HS-5 (cell line): ENCODE measurements at regions not wholly inside any gene's neighbourhood (a gene's known extent, or its start where the extent isn't known, plus 50 kb on each side); places are given as distances from the start of the nearest gene placed in this dataset.
"Not testable (repeated sequence)": the region's sequence is repeated elsewhere in the genome, so short reads cannot be mapped to it uniquely, and the experiment has no call there.

Experiments used
- DNase-seq: peaks from one replicate; pipeline ENCODE4 v3.0.0-alpha.2; 2012; ENCODE audit warnings: low read depth

DNA sequence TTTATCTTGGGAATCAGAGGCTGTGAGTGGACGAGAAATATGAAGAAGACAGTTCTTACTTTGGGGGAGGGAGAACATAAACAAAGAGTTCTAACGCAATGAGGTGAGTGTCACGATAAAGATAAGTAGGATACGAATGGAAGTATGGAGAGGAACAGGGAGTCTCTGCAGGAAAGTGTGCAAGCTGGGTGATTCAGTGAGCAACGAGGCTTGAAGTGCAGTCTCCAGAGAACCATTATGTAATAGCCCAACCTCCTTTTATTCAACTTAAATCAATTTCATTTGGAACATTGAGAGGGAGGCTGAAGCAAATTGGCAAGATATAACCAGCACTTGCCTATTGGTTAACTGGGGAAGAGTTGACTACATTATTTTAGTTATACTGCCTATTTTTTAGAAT lies 99.3 kb upstream of the PLD5 start:
- DNase-seq, result no peak

DNA sequence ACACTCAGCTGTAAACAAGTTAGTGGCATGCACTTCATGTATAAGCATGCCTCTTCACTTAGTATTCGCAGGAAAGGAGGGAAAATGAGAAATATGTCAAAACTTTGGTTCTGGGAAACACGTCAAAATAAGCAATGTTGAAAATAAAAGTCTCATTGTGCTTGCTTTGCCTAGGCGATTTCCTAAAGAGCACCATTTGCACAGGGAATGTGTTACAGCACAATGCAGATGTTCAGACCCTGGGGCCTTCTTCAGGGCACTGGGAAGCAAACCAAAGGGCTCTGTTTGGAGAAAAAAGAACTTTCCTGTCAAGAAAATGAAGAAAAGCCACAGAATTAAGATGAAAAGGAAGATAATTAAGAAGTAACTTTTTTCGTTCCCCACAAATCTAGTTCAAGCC lies 98.6 kb upstream of the PLD5 start:
- DNase-seq, result no peak

DNA sequence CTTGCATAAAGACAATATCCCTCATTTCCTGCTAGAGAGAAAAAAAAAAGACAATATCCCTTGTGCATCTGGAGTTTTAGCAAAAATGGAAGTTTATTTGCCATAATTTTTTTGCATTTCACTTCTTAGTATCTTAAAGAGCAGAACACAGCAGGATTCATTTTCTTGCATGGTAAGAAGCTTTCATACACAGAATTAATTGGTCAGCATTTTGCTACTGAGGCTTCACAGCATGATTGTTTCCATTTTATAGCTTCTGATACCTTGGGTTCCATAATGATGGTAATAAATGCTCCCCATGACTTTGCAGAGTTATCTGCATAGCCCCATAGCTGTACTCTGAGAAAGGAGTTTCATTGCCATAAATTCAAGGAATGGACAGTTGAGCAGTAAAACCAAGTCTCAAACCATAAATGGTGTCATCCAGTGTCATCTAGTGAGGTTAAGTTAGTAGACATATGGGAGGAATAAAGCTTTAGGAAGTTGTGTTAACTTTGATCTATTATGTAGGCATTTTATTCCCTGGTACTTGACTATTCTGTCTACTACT lies 88.8 kb upstream of the PLD5 start:
- no peak for DNase-seq

DNA sequence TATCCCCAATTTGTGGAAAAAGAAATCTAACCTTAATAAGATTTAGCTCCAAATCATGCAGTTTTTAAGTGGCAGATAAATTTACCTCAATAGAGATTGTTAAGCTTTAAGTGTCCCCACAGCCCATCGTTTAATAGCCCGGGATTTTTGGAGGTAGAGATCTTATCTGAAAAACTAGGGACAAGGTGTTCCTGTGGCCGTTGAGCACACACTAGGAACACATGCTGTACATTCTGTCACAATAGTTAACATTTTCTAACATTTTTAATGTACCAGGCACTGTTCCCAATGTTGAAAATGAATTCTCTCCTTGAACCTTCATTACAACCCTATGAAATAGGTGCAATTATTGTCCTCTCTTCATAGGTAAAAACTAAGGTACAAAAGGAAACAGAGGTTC lies 85.7 kb upstream of the PLD5 start:
- DNase-seq, result no peak

DNA sequence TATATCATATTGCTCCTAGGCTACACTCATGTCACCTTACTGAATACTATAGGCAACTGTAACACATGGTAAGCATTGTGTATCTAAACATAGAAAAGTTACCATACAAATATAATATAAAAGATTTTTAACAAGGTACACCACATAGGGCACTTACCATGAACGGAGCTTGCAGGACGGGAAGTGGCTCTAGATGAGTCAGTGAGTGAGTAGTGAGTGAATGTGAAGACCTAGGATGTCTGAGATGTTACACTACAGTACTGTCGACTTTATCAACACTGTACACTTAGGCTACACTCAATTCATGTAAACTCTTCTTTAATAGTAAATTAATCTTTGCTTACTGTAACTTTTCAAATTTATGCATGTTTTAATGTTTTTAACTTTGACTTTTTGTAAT lies 81.0 kb upstream of the PLD5 start:
- DNase-seq, result no peak

DNA sequence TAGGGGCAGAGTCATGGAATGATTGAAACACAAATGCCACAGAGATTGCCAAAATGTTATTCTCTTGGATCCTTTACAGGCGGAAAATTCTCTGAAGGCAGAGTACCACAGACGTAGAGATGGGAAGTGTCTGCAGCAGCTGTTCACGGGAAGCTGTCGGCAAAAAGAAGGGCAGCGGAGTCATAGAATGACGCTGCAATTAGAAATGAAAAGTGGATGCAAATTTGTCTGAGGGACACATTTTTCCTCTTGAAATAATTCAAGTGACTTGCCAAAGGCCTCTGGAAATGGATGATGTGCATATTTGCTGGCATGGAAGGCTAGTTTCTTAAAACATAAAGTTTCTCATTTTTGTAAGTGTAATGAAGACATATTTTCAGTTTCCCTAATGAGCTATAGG lies 77.5 kb upstream of the PLD5 start:
- DNase-seq, result no peak

DNA sequence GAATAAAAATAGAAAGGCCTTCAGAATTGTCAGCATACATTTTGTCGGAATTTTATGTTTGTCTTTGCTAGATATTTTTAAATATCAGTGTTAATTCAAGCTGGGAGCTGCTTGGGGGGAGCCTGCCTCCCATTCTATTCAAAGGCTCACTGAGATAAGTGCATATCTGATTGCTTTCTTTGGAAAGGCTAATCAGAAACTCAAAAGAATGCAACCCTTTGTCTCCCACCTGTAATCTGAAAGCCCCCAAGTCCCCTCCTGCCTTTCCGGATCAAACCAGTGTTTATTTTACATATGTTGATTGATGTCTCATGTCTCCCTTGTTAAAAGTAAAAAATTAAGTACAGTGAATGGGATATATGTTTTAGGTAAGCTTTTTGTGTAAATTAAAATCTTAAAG lies 69.3 kb upstream of the PLD5 start:
- DNase-seq, result not testable (repeated sequence)

DNA sequence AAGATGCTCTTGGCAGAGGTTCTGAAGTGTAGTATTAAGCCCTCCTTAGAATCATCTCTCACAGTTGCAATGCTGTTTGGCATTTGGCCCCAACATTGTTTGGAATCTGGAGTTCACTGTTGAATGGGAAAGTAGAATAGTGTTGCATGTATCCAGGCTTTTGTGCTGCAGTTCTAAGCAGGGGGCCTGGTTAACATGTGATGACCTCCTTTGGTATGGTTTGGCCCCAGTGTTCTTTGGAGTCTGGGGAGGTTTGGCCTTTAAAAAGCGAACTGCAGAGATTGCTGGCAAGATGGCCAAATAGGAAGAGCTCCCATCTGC lies 61.8 kb upstream of the PLD5 start:
- DNase-seq, result no peak

DNA sequence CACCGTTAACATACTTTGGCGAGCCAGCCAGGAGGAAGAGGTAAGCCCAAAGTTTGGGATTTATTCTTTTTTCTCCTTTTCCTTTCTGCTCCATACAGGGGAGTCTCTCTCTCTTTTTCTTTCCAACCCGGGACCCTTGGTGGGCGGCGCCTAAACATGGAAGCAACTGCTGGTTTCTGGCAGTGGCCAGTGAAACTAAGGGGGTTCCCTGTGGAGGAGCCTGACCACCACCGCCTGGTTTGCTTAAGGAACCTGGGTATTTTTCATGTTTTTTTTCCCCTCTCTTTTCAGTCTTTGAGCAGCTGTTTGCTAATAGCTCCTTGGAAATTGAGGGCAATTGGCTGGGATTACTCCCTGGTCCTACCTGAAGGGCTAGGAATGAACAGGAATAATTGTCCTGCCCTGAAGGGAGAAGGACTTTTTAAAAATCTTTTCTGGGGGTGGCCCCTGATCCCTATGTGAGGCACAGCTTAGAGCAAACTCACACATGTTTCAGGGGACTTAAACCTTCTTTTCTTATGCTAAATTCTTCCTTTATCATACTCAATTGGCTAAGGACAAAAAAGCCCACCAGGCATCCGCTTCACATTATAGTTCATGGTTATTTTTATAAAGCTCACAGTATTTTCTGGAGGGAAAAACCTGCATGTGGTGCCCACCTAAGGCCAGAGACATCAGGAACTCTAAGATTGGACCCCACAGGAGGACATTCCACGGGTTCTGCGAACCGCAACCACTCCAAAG lies 61.3 kb upstream of the PLD5 start:
- DNase-seq, result no peak

DNA sequence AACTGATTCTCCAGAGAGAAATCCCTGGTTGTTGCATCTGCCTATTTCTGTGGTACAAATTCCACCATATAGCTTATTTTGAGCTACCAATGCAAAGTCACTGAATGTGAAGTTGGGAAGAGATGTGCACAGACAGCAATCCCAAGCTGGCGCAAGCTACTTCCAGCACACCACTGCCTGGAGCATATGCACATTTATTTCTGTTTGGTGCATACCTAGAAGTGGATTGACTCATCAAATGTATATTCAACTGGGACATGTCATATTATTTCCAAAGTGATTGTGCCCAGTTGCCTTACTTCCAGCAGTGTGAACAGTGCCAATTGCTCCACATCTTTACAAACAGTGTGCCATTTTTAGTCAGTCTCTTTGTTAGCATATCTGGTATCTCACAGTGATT lies 58.2 kb upstream of the PLD5 start:
- DNase-seq, result no peak

DNA sequence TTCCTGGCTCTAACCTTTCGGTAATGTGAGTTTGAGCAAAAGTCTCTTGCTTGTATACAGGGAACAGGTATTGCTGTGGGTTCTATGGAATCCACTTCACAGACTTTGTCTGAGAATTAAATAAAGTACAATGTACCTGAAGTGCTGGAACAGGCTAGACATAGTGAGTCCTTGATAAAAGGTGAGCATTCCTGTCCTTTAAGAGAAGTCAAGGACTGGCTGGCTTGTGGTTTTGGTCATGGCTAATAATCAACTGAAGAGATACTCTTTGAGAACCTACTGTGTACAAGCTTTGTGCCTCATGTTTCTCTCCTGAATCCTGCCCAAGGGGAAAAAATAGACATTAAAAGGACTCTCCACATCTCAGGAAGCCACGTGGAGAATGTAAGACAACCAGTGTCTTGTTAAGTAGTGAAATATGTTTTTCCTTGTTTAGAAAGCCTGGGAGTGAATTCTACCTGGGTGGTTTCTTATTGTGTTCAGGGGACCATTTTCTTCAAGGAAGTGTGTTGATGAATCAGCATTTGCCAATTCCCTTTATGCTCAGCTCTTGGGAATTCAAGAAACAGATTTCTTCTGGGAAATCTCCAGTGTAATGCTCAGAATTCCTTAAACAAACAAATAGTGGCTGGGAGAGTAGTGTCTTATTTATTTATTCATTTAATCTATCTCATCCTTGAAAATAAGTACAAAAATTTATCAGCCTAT lies 55.2 kb upstream of the PLD5 start:
- DNase-seq, result no peak
